LNCaP clone FGC (cell line): ENCODE measurements at regions not wholly inside any gene's neighbourhood (a gene's known extent, or its start where the extent isn't known, plus 50 kb on each side); places are given as distances from the start of the nearest gene placed in this dataset.

Experiments
- DNase-seq: peaks from one replicate; pipeline ENCODE4 v3.0.0-alpha.2; 2011; ENCODE audit warnings: low read depth
- H3K4me3 ChIP-seq: 2 replicates; pipeline ENCODE4 v1.5.1; 2011; ENCODE audit warnings: mild to moderate bottlenecking, low read depth, low read length, control low read depth
- CTCF ChIP-seq: IDR thresholded peaks from 2 replicates; pipeline ENCODE4 v1.5.1; 2012; ENCODE audit warnings: mild to moderate bottlenecking; ENCODE audit not compliant: control insufficient read depth, insufficient read depth; ENCODE audit errors: extremely low read depth

- no peak overlapping the region for H3K4me3 ChIP-seq
- no peak for DNase-seq
- TF ChIP-seq CTCF = no peak
These were observed 218.8 kb upstream of the TMPRSS15 start for GRCh38 chr21:18622383-18622782.

GRCh38 chr21:18630446-18630845, 226.9 kb upstream of the TMPRSS15 start:
- DNase-seq = no peak
- TF ChIP-seq CTCF = no peak
- no peak overlapping the region for H3K4me3 ChIP-seq

GRCh38 chr21:18636897-18637296, 233.3 kb upstream of the TMPRSS15 start:
- H3K4me3 ChIP-seq = no peak overlapping the region
- DNase-seq = no peak
- TF ChIP-seq CTCF = no peak

GRCh38 chr21:18646116-18646515, 242.5 kb upstream of the TMPRSS15 start:
- DNase-seq = no peak
- no peak for TF ChIP-seq CTCF
- H3K4me3 ChIP-seq = no peak overlapping the region

GRCh38 chr21:18655931-18656330, 252.3 kb upstream of the TMPRSS15 start:
- TF ChIP-seq CTCF = no peak
- no peak for DNase-seq
- H3K4me3 ChIP-seq = no peak overlapping the region

- no peak for TF ChIP-seq CTCF
- DNase-seq = no peak
- H3K4me3 ChIP-seq = no peak overlapping the region
These were observed 258.3 kb upstream of the TMPRSS15 start for GRCh38 chr21:18661842-18662241.

GRCh38 chr21:18663663-18664062, 260.1 kb upstream of the TMPRSS15 start:
- DNase-seq = no peak
- TF ChIP-seq CTCF = no peak
- no peak overlapping the region for H3K4me3 ChIP-seq
